Stimulated activated naive CD8-positive, alpha-beta T cell treated with anti-CD3 and anti-CD28 coated beads, Interleukin-15, Interleukin-2, amounts not matched to agents 100 ng/mL and 50 ng/mL, for 24 hours (primary cell): ENCODE measurements at regions not wholly inside any gene's neighbourhood (a gene's known extent, or its start where the extent isn't known, plus 50 kb on each side); places are given as distances from the start of the nearest gene placed in this dataset.

Experiments used
- H3K27ac Mint-ChIP-seq: one replicate; pipeline ENCODE4 v1.8.0; 2021; ENCODE audit warnings: mild to moderate bottlenecking, mixed read lengths
- H3K27me3 Mint-ChIP-seq: one replicate; pipeline ENCODE4 v1.8.0; 2021; ENCODE audit warnings: mixed read lengths
- H3K36me3 Mint-ChIP-seq: one replicate; pipeline ENCODE4 v1.8.0; 2021; ENCODE audit warnings: low read depth, mixed read lengths
- H3K4me1 Mint-ChIP-seq: one replicate; pipeline ENCODE4 v1.8.0; 2021; ENCODE audit warnings: low read depth, mixed read lengths
- H3K4me3 Mint-ChIP-seq: one replicate; pipeline ENCODE4 v1.8.0; 2021; ENCODE audit warnings: mild to moderate bottlenecking, mixed read lengths
- H3K9me3 Mint-ChIP-seq: one replicate; pipeline ENCODE4 v1.8.0; 2021; ENCODE audit warnings: mixed read lengths

DNA sequence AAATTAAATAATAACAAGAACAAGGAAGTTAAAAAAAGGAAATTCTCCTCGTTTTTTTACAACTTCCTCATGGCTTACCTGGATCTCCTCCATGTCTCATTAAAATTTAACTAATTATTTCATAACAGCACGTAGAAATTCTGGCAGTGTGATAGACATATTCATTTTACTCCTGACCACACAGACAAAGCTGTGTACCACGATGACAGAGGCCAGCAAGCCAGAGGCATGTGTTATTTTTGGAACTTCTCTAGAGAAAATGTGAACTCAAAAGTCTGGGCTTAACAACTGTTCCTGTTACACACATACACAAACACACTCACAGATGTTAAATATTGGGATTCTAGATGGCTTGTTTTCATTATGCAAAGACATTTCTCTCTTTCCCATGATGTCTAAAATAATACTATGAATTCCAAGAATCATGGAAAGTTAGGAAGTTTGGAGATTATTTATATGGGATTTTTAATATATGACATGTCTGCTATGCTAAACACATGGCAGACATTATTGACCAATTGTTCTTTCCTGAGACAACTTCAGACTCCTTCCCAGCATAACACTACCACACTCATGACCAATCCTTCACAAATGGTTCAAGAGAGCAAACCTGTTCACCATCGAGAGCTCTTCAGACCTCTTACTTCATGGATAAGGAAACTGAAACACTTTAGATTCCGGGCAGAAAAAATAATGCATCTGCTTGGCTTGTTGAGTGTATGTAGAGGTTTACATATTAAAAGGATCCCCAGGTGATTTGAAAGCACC lies 158.7 kb downstream of the DACT1 start:
- H3K4me3 Mint-ChIP-seq: no peak overlapping the region
- H3K36me3 Mint-ChIP-seq: no peaks in the 10 kb centered on the region
- H3K9me3 Mint-ChIP-seq: no peaks in the 10 kb centered on the region
- no peaks in the 10 kb centered on the region for H3K4me1 Mint-ChIP-seq
- H3K27ac Mint-ChIP-seq: no peak overlapping the region
- peaks cover 16% of the 10 kb centered on the region for H3K27me3 Mint-ChIP-seq

- H3K4me1 Mint-ChIP-seq: no peaks in the 10 kb centered on the region
- H3K27ac Mint-ChIP-seq: no peak overlapping the region
- H3K27me3 Mint-ChIP-seq: peaks cover 18% of the 10 kb centered on the region
- no peaks in the 10 kb centered on the region for H3K36me3 Mint-ChIP-seq
- H3K9me3 Mint-ChIP-seq: no peaks in the 10 kb centered on the region
- H3K4me3 Mint-ChIP-seq: no peak overlapping the region
Observed at GRCh38 chr14:58797010-58797429, 159.3 kb downstream of the DACT1 start.

- no peak overlapping the region for H3K27ac Mint-ChIP-seq
- no peaks in the 10 kb centered on the region for H3K36me3 Mint-ChIP-seq
- H3K9me3 Mint-ChIP-seq: no peaks in the 10 kb centered on the region
- no peaks in the 10 kb centered on the region for H3K4me1 Mint-ChIP-seq
- peaks cover 24% of the 10 kb centered on the region for H3K27me3 Mint-ChIP-seq
- H3K4me3 Mint-ChIP-seq: no peak overlapping the region
Observed at GRCh38 chr14:58798173-58798572, 160.4 kb downstream of the DACT1 start.

GRCh38 chr14:58801086-58801485 lies 163.3 kb downstream of the DACT1 start:
- no peak overlapping the region for H3K27ac Mint-ChIP-seq
- no peak overlapping the region for H3K4me3 Mint-ChIP-seq
- peaks cover 27% of the 10 kb centered on the region for H3K27me3 Mint-ChIP-seq
- H3K9me3 Mint-ChIP-seq: no peaks in the 10 kb centered on the region
- no peaks in the 10 kb centered on the region for H3K36me3 Mint-ChIP-seq
- H3K4me1 Mint-ChIP-seq: no peaks in the 10 kb centered on the region

DNA sequence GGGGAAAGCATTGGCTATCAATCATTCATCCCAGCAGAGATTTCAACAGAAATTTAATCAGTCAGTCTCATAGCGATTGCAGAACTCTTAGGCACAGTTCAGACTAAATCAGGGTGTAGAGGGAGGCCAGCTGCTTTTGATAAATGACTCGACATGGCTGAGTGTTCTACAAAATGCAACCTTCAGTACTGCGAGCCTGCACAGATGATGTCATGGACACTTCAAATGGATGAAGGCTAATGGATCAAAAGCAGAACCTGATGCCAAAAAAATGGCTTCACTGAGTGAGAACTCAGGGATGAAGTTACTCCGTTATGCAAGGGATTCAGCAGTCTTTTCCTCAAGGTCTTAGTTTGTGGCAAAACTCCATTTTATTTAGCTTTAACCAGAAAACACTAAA lies 167.3 kb downstream of the DACT1 start:
- Mint-ChIP-seq H3K27me3 (peaks cover 15% of the 10 kb centered on the region), H3K4me3 (no peak overlapping the region), H3K27ac (no peak overlapping the region), H3K4me1 (no peaks in the 10 kb centered on the region), H3K9me3 (no peaks in the 10 kb centered on the region), H3K36me3 (no peaks in the 10 kb centered on the region)

DNA sequence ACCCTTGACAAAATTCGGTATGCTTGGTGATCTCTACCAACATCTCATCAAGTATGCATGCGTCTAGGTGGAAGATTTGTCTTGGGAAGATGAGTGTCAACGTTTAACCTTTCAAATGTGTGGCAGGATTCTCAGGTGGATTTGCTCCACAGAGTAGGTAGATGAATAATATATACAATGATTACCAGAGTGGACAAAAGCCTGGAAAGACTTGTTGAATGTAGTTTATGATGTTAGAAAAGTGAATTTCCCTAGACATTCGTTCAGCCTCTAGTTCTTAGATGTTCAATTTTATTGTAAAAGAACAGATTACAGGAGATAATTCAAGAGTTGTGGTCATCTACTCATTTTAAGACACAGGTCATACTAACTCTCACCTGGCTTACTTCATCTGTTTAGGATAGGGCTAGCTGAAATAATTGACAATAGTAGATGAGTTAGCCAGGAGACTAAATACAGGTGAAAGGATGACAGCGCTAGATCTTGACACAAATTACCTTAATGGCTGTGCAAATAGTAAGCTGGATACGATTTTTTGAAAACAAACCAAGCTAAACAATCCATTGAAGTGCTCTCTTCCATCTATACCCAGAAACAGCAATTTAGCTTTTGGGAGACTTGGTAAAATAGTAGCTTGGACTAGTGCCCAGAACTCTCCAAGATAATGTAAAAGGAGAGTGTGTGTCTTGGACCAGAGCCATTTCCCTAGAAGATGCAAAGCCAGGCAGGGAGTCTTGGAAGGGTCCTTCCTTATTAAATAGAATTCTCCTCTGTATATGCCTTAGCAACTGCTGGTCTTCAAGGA lies 168.0 kb downstream of the DACT1 start:
- H3K9me3 Mint-ChIP-seq: no peaks in the 10 kb centered on the region
- no peak overlapping the region for H3K4me3 Mint-ChIP-seq
- no peak overlapping the region for H3K27ac Mint-ChIP-seq
- no peaks in the 10 kb centered on the region for H3K36me3 Mint-ChIP-seq
- H3K27me3 Mint-ChIP-seq: peaks cover 15% of the 10 kb centered on the region
- no peaks in the 10 kb centered on the region for H3K4me1 Mint-ChIP-seq

GRCh38 chr14:58807191-58807590 lies 169.4 kb downstream of the DACT1 start:
- peaks cover 11% of the 10 kb centered on the region for H3K27me3 Mint-ChIP-seq
- no peaks in the 10 kb centered on the region for H3K36me3 Mint-ChIP-seq
- no peak overlapping the region for H3K27ac Mint-ChIP-seq
- no peaks in the 10 kb centered on the region for H3K9me3 Mint-ChIP-seq
- H3K4me3 Mint-ChIP-seq: no peak overlapping the region
- H3K4me1 Mint-ChIP-seq: no peaks in the 10 kb centered on the region

- Mint-ChIP-seq H3K9me3 (no peaks in the 10 kb centered on the region), H3K4me3 (no peak overlapping the region), H3K36me3 (no peaks in the 10 kb centered on the region), H3K27me3 (peaks cover 6% of the 10 kb centered on the region), H3K27ac (no peak overlapping the region), H3K4me1 (no peaks in the 10 kb centered on the region)
Observed at GRCh38 chr14:58808828-58809227, 171.1 kb downstream of the DACT1 start.

GRCh38 chr14:58809520-58809919 lies 171.8 kb downstream of the DACT1 start:
- Mint-ChIP-seq H3K36me3 (no peaks in the 10 kb centered on the region), H3K9me3 (no peaks in the 10 kb centered on the region), H3K27ac (no peak overlapping the region), H3K27me3 (peaks cover 6% of the 10 kb centered on the region), H3K4me3 (no peak overlapping the region), H3K4me1 (no peaks in the 10 kb centered on the region)

GRCh38 chr14:58812050-58812910 lies 174.5 kb downstream of the DACT1 start:
- H3K4me1 Mint-ChIP-seq: no peaks in the 10 kb centered on the region

DNA sequence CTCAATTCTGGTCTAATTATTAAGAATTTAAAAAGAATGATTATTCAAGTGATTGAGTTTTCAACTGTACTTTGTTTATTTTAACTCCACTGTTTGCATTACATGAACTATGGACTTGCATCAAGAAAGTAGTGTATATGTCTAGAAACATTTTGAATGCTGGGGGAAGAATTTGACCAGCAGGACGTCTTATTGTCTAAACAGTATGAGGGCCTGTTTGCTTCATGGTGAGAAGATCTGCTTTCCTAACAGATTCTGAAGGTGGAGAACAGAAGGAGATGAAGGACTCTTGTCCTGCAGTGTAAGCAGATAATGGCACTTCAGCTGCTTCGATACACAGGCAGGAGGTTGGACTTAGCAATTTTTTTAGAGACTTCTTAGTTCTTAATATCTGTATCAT lies 176.0 kb downstream of the DACT1 start:
- no peaks in the 10 kb centered on the region for H3K9me3 Mint-ChIP-seq
- H3K4me1 Mint-ChIP-seq: no peaks in the 10 kb centered on the region
- H3K27ac Mint-ChIP-seq: no peak overlapping the region
- peaks cover 4% of the 10 kb centered on the region for H3K27me3 Mint-ChIP-seq
- H3K4me3 Mint-ChIP-seq: no peak overlapping the region
- H3K36me3 Mint-ChIP-seq: no peaks in the 10 kb centered on the region

More at GRCh38 chr14:58812050-58812910, 174.5 kb downstream of the DACT1 start:
- no peak overlapping the region for H3K27ac Mint-ChIP-seq
- no peak overlapping the region for H3K4me3 Mint-ChIP-seq
- H3K27me3 Mint-ChIP-seq: peaks cover 4% of the 10 kb centered on the region
- H3K36me3 Mint-ChIP-seq: no peaks in the 10 kb centered on the region
- no peaks in the 10 kb centered on the region for H3K9me3 Mint-ChIP-seq

GRCh38 chr14:58814466-58814865 lies 176.7 kb downstream of the DACT1 start:
- H3K27ac Mint-ChIP-seq: no peak overlapping the region
- H3K4me3 Mint-ChIP-seq: no peak overlapping the region
- H3K4me1 Mint-ChIP-seq: no peaks in the 10 kb centered on the region
- no peaks in the 10 kb centered on the region for H3K9me3 Mint-ChIP-seq
- H3K27me3 Mint-ChIP-seq: peaks cover 4% of the 10 kb centered on the region
- no peaks in the 10 kb centered on the region for H3K36me3 Mint-ChIP-seq

DNA sequence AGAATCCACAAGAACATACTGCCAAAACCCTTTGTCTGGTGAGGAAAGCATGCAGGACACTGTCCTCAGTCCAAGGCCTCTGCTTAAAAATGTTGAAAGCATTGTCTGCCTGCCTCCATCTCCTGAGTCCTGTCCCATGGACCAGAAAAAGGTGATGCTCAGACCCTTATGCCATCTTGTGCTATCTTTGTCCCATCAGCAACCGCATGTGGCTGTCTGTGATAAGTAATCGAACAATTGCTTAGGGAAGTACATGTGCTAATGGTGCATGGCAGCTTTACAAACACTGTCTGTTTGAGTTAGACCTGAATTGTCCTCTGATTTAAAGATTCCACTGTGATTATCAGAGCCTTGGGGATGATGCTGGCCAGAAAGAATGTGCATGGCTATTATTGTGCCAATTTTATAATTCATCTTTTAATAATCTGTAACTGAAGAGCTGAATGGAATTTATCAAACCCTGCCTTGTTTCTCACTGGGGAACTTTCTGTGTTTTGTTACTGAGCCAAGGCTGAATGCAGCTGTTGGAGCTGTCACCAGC lies 177.5 kb downstream of the DACT1 start:
- Mint-ChIP-seq H3K27me3 (peaks cover 4% of the 10 kb centered on the region), H3K4me1 (no peaks in the 10 kb centered on the region), H3K9me3 (no peaks in the 10 kb centered on the region), H3K27ac (no peak overlapping the region), H3K36me3 (no peaks in the 10 kb centered on the region), H3K4me3 (no peak overlapping the region)

- H3K9me3 Mint-ChIP-seq: no peaks in the 10 kb centered on the region
- H3K4me1 Mint-ChIP-seq: no peaks in the 10 kb centered on the region
- peaks cover 4% of the 10 kb centered on the region for H3K27me3 Mint-ChIP-seq
- no peaks in the 10 kb centered on the region for H3K36me3 Mint-ChIP-seq
- no peak overlapping the region for H3K4me3 Mint-ChIP-seq
- no peak overlapping the region for H3K27ac Mint-ChIP-seq
Observed at GRCh38 chr14:58815794-58816193, 178.0 kb downstream of the DACT1 start.
